Astrocyte (in vitro differentiated cells and primary cell): ENCODE measurements at regions not wholly inside any gene's neighbourhood (a gene's known extent, or its start where the extent isn't known, plus 50 kb on each side); places are given as distances from the start of the nearest gene placed in this dataset.
"Not testable (repeated sequence)": the region's sequence is repeated elsewhere in the genome, so short reads cannot be mapped to it uniquely, and the experiment has no call there.

ENCODE experiments used
- DNase-seq: peaks from one replicate; pipeline ENCODE4 v3.0.0-alpha.2; 2010; ENCODE audit warnings: low read depth
- FAIRE-seq: peaks from 2 replicates; lab custom pipeline; 2011; peaks lifted over from hg19 to GRCh38; lab: Jason Lieb, UNC
- H2AFZ ChIP-seq: 2 replicates; pipeline ENCODE4 v1.6.0; 2012; ENCODE audit warnings: low read depth, low read length, inconsistent platforms
- H3K27ac ChIP-seq: 2 replicates; pipeline ENCODE4 v1.5.1; 2011; ENCODE audit warnings: low read depth, low read length, inconsistent platforms
- H3K27me3 ChIP-seq: 2 replicates; pipeline ENCODE4 v1.6.0; 2011; ENCODE audit warnings: low read length, inconsistent platforms; ENCODE audit not compliant: insufficient read depth
- H3K36me3 ChIP-seq: 2 replicates; pipeline ENCODE4 v1.5.1; 2011; ENCODE audit warnings: low read length, inconsistent platforms; ENCODE audit not compliant: insufficient read depth
- H3K4me1 ChIP-seq: 2 replicates; pipeline ENCODE4 v1.5.1; 2011; ENCODE audit warnings: low read length, inconsistent platforms; ENCODE audit not compliant: insufficient read depth
- H3K4me2 ChIP-seq: 2 replicates; pipeline ENCODE4 v1.6.0; 2012; ENCODE audit warnings: low read length, inconsistent platforms
- H3K4me3 ChIP-seq: 2 replicates; pipeline ENCODE4 v1.5.1; 2011; ENCODE audit warnings: low read depth, mild to moderate bottlenecking, low read length, inconsistent platforms; ENCODE audit not compliant: insufficient read depth
- H3K79me2 ChIP-seq: 2 replicates; pipeline ENCODE4 v1.6.0; 2012; ENCODE audit warnings: mild to moderate bottlenecking, low read length, inconsistent platforms; ENCODE audit not compliant: insufficient read depth
- H3K9ac ChIP-seq: 2 replicates; pipeline ENCODE4 v1.6.0; 2012; ENCODE audit warnings: mild to moderate bottlenecking, low read length, inconsistent platforms
- H3K9me3 ChIP-seq: 2 replicates; pipeline ENCODE4 v1.5.1; 2012; ENCODE audit warnings: low read depth, mild to moderate bottlenecking, low read length, inconsistent platforms; ENCODE audit not compliant: insufficient read depth
- H4K20me1 ChIP-seq: 2 replicates; pipeline ENCODE4 v1.6.0; 2012; ENCODE audit warnings: low read length, inconsistent platforms; ENCODE audit not compliant: insufficient read depth
- H3K27ac Mint-ChIP-seq: one replicate; pipeline ENCODE4 v1.8.0; 2021; ENCODE audit warnings: mild to moderate bottlenecking, mixed read lengths; ENCODE audit not compliant: unreplicated experiment
- H3K27me3 Mint-ChIP-seq: one replicate; pipeline ENCODE4 v1.8.0; 2021; ENCODE audit warnings: low read depth, mixed read lengths; ENCODE audit not compliant: unreplicated experiment
- H3K36me3 Mint-ChIP-seq: one replicate; pipeline ENCODE4 v1.8.0; 2021; ENCODE audit warnings: low read depth, mixed read lengths; ENCODE audit not compliant: unreplicated experiment
- H3K4me1 Mint-ChIP-seq: one replicate; pipeline ENCODE4 v1.8.0; 2021; ENCODE audit warnings: low read depth, mixed read lengths; ENCODE audit not compliant: unreplicated experiment
- H3K4me3 Mint-ChIP-seq: one replicate; pipeline ENCODE4 v1.8.0; 2021; ENCODE audit warnings: mild to moderate bottlenecking, moderate library complexity, mixed read lengths; ENCODE audit not compliant: unreplicated experiment
- H3K9me3 Mint-ChIP-seq: one replicate; pipeline ENCODE4 v1.8.0; 2021; ENCODE audit warnings: mild to moderate bottlenecking, mixed read lengths; ENCODE audit not compliant: unreplicated experiment
- CTCF ChIP-seq: IDR thresholded peaks from 2 replicates; pipeline ENCODE4 v1.5.1; 2011; ENCODE audit warnings: low read depth, mild to moderate bottlenecking, inconsistent platforms, low read length, moderate library complexity; ENCODE audit not compliant: insufficient read depth
- EZH2 ChIP-seq: IDR thresholded peaks from 2 replicates; pipeline ENCODE4 v1.6.1; 2012; ENCODE audit warnings: mild to moderate bottlenecking, low read length, inconsistent platforms; ENCODE audit not compliant: insufficient read depth

GRCh38 chr16:26857371-26857770 lies 209.4 kb upstream of the C16orf82 start:
- Histone ChIP-seq H3K9ac (no peak overlapping the region), H3K36me3 (no peaks in the 10 kb centered on the region), H3K4me2 (no peak overlapping the region), H3K79me2 (no peaks in the 10 kb centered on the region), H3K27me3 (no peaks in the 10 kb centered on the region), H4K20me1 (no peaks in the 10 kb centered on the region), H2AFZ (no peak overlapping the region), H3K4me3 (no peak overlapping the region), H3K9me3 (peaks cover 8% of the 10 kb centered on the region), H3K27ac (no peak overlapping the region), H3K4me1 (no peaks in the 10 kb centered on the region)
- no peaks in the 10 kb centered on the region for H3K36me3 Mint-ChIP-seq
- H3K4me3 Mint-ChIP-seq, result no peak overlapping the region
- H3K4me1 Mint-ChIP-seq, result no peaks in the 10 kb centered on the region
- no peak for DNase-seq
- H3K9me3 Mint-ChIP-seq, result peaks cover 21% of the 10 kb centered on the region
- TF ChIP-seq CTCF, result no peak
- TF ChIP-seq EZH2, result no peak
- no peak for FAIRE-seq
- no peaks in the 10 kb centered on the region for H3K27me3 Mint-ChIP-seq
- no peak overlapping the region for H3K27ac Mint-ChIP-seq

- no peak overlapping the region for H3K27ac ChIP-seq
- peaks cover 8% of the 10 kb centered on the region for H3K9me3 ChIP-seq
- H3K4me3 ChIP-seq, result no peak overlapping the region
- no peaks in the 10 kb centered on the region for H3K27me3 ChIP-seq
- no peaks in the 10 kb centered on the region for H4K20me1 ChIP-seq
- no peak for DNase-seq
- no peaks in the 10 kb centered on the region for H3K79me2 ChIP-seq
- no peaks in the 10 kb centered on the region for H3K4me1 Mint-ChIP-seq
- peaks cover 18% of the 10 kb centered on the region for H3K9me3 Mint-ChIP-seq
- no peaks in the 10 kb centered on the region for H3K27me3 Mint-ChIP-seq
- TF ChIP-seq EZH2 (no peak), CTCF (no peak)
- no peak overlapping the region for H2AFZ ChIP-seq
- H3K4me1 ChIP-seq, result no peaks in the 10 kb centered on the region
- H3K27ac Mint-ChIP-seq, result no peak overlapping the region
- no peak overlapping the region for H3K4me3 Mint-ChIP-seq
- no peaks in the 10 kb centered on the region for H3K36me3 ChIP-seq
- no peaks in the 10 kb centered on the region for H3K36me3 Mint-ChIP-seq
- H3K4me2 ChIP-seq, result no peak overlapping the region
- no peak for FAIRE-seq
- no peak overlapping the region for H3K9ac ChIP-seq
Observed at GRCh38 chr16:26860506-26860905, 206.2 kb upstream of the C16orf82 start.

GRCh38 chr16:26863931-26864330 lies 202.8 kb upstream of the C16orf82 start:
- Mint-ChIP-seq H3K36me3 (no peaks in the 10 kb centered on the region), H3K9me3 (peaks cover 14% of the 10 kb centered on the region), H3K4me1 (no peaks in the 10 kb centered on the region), H3K27me3 (no peaks in the 10 kb centered on the region), H3K27ac (no peak overlapping the region), H3K4me3 (no peak overlapping the region)
- H3K27ac ChIP-seq, result no peak overlapping the region
- H3K36me3 ChIP-seq, result no peaks in the 10 kb centered on the region
- no peak overlapping the region for H3K9ac ChIP-seq
- FAIRE-seq (no peak), DNase-seq (no peak)
- H3K4me3 ChIP-seq, result no peak overlapping the region
- no peaks in the 10 kb centered on the region for H3K79me2 ChIP-seq
- H2AFZ ChIP-seq, result no peak overlapping the region
- no peaks in the 10 kb centered on the region for H4K20me1 ChIP-seq
- no peaks in the 10 kb centered on the region for H3K27me3 ChIP-seq
- no peak overlapping the region for H3K4me2 ChIP-seq
- TF ChIP-seq CTCF (no peak), EZH2 (no peak)
- peaks cover 8% of the 10 kb centered on the region for H3K9me3 ChIP-seq
- H3K4me1 ChIP-seq, result no peaks in the 10 kb centered on the region

GRCh38 chr16:26874318-26874717 lies 192.4 kb upstream of the C16orf82 start:
- H3K79me2 ChIP-seq, DNase-seq, H3K9ac ChIP-seq, H3K4me3 Mint-ChIP-seq, H4K20me1 ChIP-seq, H3K27me3 ChIP-seq, H3K27ac ChIP-seq, H3K27me3 Mint-ChIP-seq, H3K4me1 Mint-ChIP-seq, H3K36me3 Mint-ChIP-seq, H3K36me3 ChIP-seq, H3K27ac Mint-ChIP-seq, H3K9me3 ChIP-seq, FAIRE-seq, H3K4me2 ChIP-seq, H3K4me3 ChIP-seq, H3K4me1 ChIP-seq, H2AFZ ChIP-seq: not testable (repeated sequence)
- H3K9me3 Mint-ChIP-seq, result peaks cover 12% of the 10 kb centered on the region
